A549 (cell line): ENCODE measurements at regions not wholly inside any gene's neighbourhood (a gene's known extent, or its start where the extent isn't known, plus 50 kb on each side); places are given as distances from the start of the nearest gene placed in this dataset.

Experiments
- ATAC-seq, 2 experiments: fragments of 200-7000 bp in 1 of 2; fragments of >200 bp in 1 of 2; cut with Nextera tagmentation in 1 of 2; cut with Tn5 transposase in 1 of 2; 3 replicates each; pipeline versions ENCODE4 v1.8.0 to v1.9.1; 2018 to 2020; ENCODE audit warnings: mild to moderate bottlenecking in 1 of 2, moderate library complexity in 1 of 2
- CTCF ChIA-PET: fragments of 300-600 bp; sonication (Branson Sonifier 250); formaldehyde crosslinking; extraction: SDS; loops from one replicate; lab custom pipeline; 2021; ENCODE audit warnings: antibody characterized with exemption, inconsistent platforms; lab: Yijun Ruan, JAX
- POLR2A ChIA-PET: fragments of 350-600 bp; formaldehyde crosslinking; extraction: SDS; loops from one replicate; lab custom pipeline; 2021; ENCODE audit warnings: antibody characterized with exemption, inconsistent platforms; lab: Yijun Ruan, JAX
- DNase-seq, 2 experiments: peaks; one replicate each; pipeline versions ENCODE4 v3.0.0 to v3.0.0-alpha.2; 2011 to 2016; ENCODE audit warnings: low read depth in 1 of 2, low spot score in 1 of 2
- FAIRE-seq: peaks from 2 replicates; lab custom pipeline; 2011; peaks lifted over from hg19 to GRCh38; lab: Jason Lieb, UNC
- H3K27ac ChIP-seq, 2 experiments: fragments of >200 bp; sonication (Bioruptor Twin); formaldehyde crosslinking; 3 replicates each; pipeline ENCODE4 v1.5.1; 2016 to 2017
- H3K4me1 ChIP-seq: fragments of >200 bp; sonication (Bioruptor Twin); formaldehyde crosslinking; 3 replicates; pipeline ENCODE4 v1.6.1; 2016
- H3K4me2 ChIP-seq: fragments of >200 bp; sonication (Bioruptor Twin); formaldehyde crosslinking; 3 replicates; pipeline ENCODE4 v1.6.1; 2016
- H3K4me3 ChIP-seq: fragments of >200 bp; sonication (Bioruptor Twin); formaldehyde crosslinking; 3 replicates; pipeline ENCODE4 v1.5.1; 2016
- H3K9me3 ChIP-seq: fragments of >200 bp; sonication (Bioruptor Twin); formaldehyde crosslinking; 3 replicates; pipeline ENCODE4 v1.6.1; 2016
- CBX2 ChIP-seq: fragments of 200-600 bp; sonication (generic); IDR thresholded peaks from 2 replicates; pipeline ENCODE4 v1.6.1; 2016; ENCODE audit warnings: low read depth, mild to moderate bottlenecking, borderline replicate concordance
- CBX8 ChIP-seq: fragments of 200-600 bp; sonication (generic); IDR thresholded peaks from 2 replicates; pipeline ENCODE4 v1.6.1; 2016
- CHD4 ChIP-seq: fragments of 200-600 bp; sonication (generic); IDR thresholded peaks from 2 replicates; pipeline ENCODE4 v1.6.1; 2016; ENCODE audit warnings: antibody characterized with exemption, mild to moderate bottlenecking, borderline replicate concordance
- CTCF ChIP-seq: fragments of >200 bp; sonication (Bioruptor Twin); formaldehyde crosslinking; IDR thresholded peaks from 3 replicates; pipeline ENCODE4 v1.5.1; 2016
- EP300 ChIP-seq, 2 experiments: fragments of >200 bp; sonication (Bioruptor Twin); formaldehyde crosslinking; IDR thresholded peaks; 2 replicates in 1 of 2; 3 replicates in 1 of 2; pipeline ENCODE4 v1.6.1; 2016 to 2017
- FOSB ChIP-seq: fragments of 250-450 bp; sonication (Bioruptor Pico); IDR thresholded peaks from 2 replicates; pipeline ENCODE4 v1.5.0; 2020; ENCODE audit warnings: mild to moderate bottlenecking, moderate library complexity
- FOXS1 ChIP-seq: fragments of 250-450 bp; sonication (Bioruptor Pico); IDR thresholded peaks from 2 replicates; pipeline ENCODE4 v1.5.0; 2020; ENCODE audit warnings: mild to moderate bottlenecking, moderate library complexity
- HDAC2 ChIP-seq: fragments of 200-600 bp; sonication (generic); IDR thresholded peaks from 2 replicates; pipeline ENCODE4 v1.6.1; 2016
- HEYL ChIP-seq: fragments of 250-450 bp; sonication (Bioruptor Pico); IDR thresholded peaks from 2 replicates; pipeline ENCODE4 v1.8.0; 2021; ENCODE audit warnings: mild to moderate bottlenecking, moderate library complexity
- HOXB13 ChIP-seq: fragments of 250-450 bp; sonication (Bioruptor Pico); IDR thresholded peaks from 2 replicates; pipeline ENCODE4 v1.5.0; 2020; ENCODE audit warnings: low read depth, mild to moderate bottlenecking, moderate library complexity
- KDM1A ChIP-seq: fragments of 200-600 bp; sonication (generic); IDR thresholded peaks from 2 replicates; pipeline ENCODE4 v1.6.1; 2016; ENCODE audit warnings: low read depth, mild to moderate bottlenecking
- KDM5A ChIP-seq: fragments of 200-600 bp; sonication (generic); IDR thresholded peaks from 2 replicates; pipeline ENCODE4 v1.6.1; 2016; ENCODE audit warnings: antibody characterized with exemption, mild to moderate bottlenecking
- PHF8 ChIP-seq: fragments of 200-600 bp; sonication (generic); IDR thresholded peaks from 2 replicates; pipeline ENCODE4 v1.6.1; 2016; ENCODE audit warnings: low read depth, mild to moderate bottlenecking, antibody characterized with exemption, moderate library complexity, borderline replicate concordance
- RARB ChIP-seq: fragments of 250-450 bp; sonication (Bioruptor Pico); IDR thresholded peaks from 2 replicates; pipeline ENCODE4 v1.8.0; 2021; ENCODE audit warnings: mild to moderate bottlenecking, moderate library complexity
- SREBF2 ChIP-seq: fragments of 450-650 bp; IDR thresholded peaks from 2 replicates; pipeline ENCODE4 v1.6.1; 2014; ENCODE audit warnings: mild to moderate bottlenecking, moderate library complexity
- TP53 ChIP-seq: fragments of 250-450 bp; sonication (Bioruptor Pico); IDR thresholded peaks from 2 replicates; pipeline ENCODE4 v1.5.0; 2021; ENCODE audit warnings: mild to moderate bottlenecking, moderate library complexity
- ZNF302 ChIP-seq: fragments of 250-450 bp; sonication (Bioruptor Pico); IDR thresholded peaks from 2 replicates; pipeline ENCODE4 v1.9.0; 2021; ENCODE audit warnings: inconsistent platforms, mild to moderate bottlenecking, moderate library complexity
- ZSCAN20 ChIP-seq: fragments of 250-450 bp; sonication (Bioruptor Pico); IDR thresholded peaks from 2 replicates; pipeline ENCODE4 v1.8.0; 2022; ENCODE audit warnings: mild to moderate bottlenecking, moderate library complexity
- WGBS: methylation state at CpG from one replicate; pipeline ENCODE4 v1.1.6; 2017; ENCODE audit errors: missing lambda C conversion rate; 5-methylcytosine and 5-hydroxymethylcytosine counted together
- TF ChIP-seq, protein P1 (sequence below): fragments of 150-350 bp; IDR thresholded peaks from 2 replicates; pipeline ENCODE4 v1.6.1; 2014; ENCODE audit warnings: low read depth, mild to moderate bottlenecking, low read length
- TF ChIP-seq, protein P2 (sequence below): IDR thresholded peaks from 2 replicates; pipeline ENCODE4 v1.6.1; 2012
- TF ChIP-seq, protein P3 (sequence below): IDR thresholded peaks from 2 replicates; pipeline ENCODE4 v1.6.1; 2012; ENCODE audit warnings: low read depth, borderline replicate concordance
- TF ChIP-seq, protein P4 (sequence below): fragments of 450-650 bp; IDR thresholded peaks from 2 replicates; pipeline ENCODE4 v1.6.1; 2014; ENCODE audit warnings: antibody characterized with exemption

GRCh38 chrX:109190542-109190941 lies 291.3 kb downstream of the GUCY2F start:
- no peak for TF ChIP-seq KDM5A
- TF ChIP-seq KDM1A: no peak
- no peak for TF ChIP-seq RARB (CRISPR knock-in tag)
- TF ChIP-seq ZNF302 (CRISPR knock-in tag): no peak
- no peak for TF ChIP-seq SREBF2
- no peak for TF ChIP-seq FOSB
- TF ChIP-seq FOXS1: no peak
- no peak for TF ChIP-seq HDAC2
- TF ChIP-seq ZSCAN20 (CRISPR knock-in tag): no peak
- TF ChIP-seq, protein P1, sequence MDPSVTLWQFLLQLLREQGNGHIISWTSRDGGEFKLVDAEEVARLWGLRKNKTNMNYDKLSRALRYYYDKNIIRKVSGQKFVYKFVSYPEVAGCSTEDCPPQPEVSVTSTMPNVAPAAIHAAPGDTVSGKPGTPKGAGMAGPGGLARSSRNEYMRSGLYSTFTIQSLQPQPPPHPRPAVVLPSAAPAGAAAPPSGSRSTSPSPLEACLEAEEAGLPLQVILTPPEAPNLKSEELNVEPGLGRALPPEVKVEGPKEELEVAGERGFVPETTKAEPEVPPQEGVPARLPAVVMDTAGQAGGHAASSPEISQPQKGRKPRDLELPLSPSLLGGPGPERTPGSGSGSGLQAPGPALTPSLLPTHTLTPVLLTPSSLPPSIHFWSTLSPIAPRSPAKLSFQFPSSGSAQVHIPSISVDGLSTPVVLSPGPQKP: no peak
- TF ChIP-seq PHF8: no peak
- TF ChIP-seq HOXB13 (CRISPR knock-in tag): no peak
- TF ChIP-seq, protein P2, sequence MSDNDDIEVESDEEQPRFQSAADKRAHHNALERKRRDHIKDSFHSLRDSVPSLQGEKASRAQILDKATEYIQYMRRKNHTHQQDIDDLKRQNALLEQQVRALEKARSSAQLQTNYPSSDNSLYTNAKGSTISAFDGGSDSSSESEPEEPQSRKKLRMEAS: no peak
- no peak for TF ChIP-seq CTCF
- no peak for TF ChIP-seq CHD4
- no peak for TF ChIP-seq CBX8
- TF ChIP-seq HEYL (CRISPR knock-in tag): no peak
- no peak for TF ChIP-seq TP53 (CRISPR knock-in tag)
- TF ChIP-seq CBX2: no peak
- TF ChIP-seq EP300 (IDR thresholded peaks at IDR 0.05): no peak
- Histone ChIP-seq H3K4me3 (no peak overlapping the region), H3K4me1 (no peaks in the 10 kb centered on the region), H3K9me3 (no peaks in the 10 kb centered on the region), H3K27ac (no peak overlapping the region), H3K4me2 (no peak overlapping the region)
- ChIA-PET CTCF (no interaction called here), POLR2A (no interaction called here)
- FAIRE-seq: no peak
- WGBS: 78% methylated on average over 1 of the region's 1 CpG
- no peak for DNase-seq
- ATAC-seq: no peak

DNA sequence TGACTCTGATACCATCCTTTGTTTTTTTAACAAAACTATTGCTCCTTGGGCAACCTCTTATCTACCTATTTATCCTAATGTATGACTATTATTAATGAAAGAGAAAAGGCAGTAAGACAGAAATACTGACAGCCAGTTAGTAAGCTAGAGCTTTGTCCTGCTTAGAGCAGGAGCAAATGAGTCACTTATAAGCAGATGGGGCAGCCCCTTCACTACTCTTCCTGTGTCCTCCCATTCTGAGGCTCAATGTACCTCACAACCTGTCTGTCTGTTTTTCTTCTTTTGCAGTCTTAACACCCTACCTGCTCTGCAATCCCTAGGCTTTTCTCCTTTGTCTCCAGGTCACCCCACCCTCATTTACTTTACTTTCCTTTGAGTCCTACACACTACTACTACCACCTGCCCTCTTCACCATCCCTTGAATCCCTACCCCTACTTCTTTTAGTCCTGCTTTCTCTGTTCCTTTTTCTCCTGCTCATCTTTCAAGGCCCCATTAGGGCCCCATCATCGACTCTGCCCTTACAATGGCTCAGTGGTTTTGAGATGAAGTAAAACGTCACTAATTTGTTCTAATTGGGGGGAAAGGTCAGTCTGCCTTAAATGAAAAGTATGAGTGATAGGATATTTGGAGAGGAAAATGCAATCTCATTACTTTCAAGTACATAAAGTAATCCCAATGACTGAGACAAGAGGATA lies 294.3 kb downstream of the GUCY2F start:
- FAIRE-seq: peak; percentile 83
- WGBS: 5% methylated on average over 2 of the region's 2 CpGs

More for the DNA sequence above, 294.3 kb downstream of the GUCY2F start:
- no peak overlapping the region for H3K4me2 ChIP-seq
- ChIA-PET CTCF (no interaction called here), POLR2A (no interaction called here)
- ATAC-seq: no peak
- H3K9me3 ChIP-seq: no peaks in the 10 kb centered on the region
- no peak overlapping the region for H3K27ac ChIP-seq
- H3K4me3 ChIP-seq: no peak overlapping the region
- TF ChIP-seq, protein P3, sequence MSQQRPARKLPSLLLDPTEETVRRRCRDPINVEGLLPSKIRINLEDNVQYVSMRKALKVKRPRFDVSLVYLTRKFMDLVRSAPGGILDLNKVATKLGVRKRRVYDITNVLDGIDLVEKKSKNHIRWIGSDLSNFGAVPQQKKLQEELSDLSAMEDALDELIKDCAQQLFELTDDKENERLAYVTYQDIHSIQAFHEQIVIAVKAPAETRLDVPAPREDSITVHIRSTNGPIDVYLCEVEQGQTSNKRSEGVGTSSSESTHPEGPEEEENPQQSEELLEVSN: no peak
- no peak for TF ChIP-seq TP53 (CRISPR knock-in tag)
- no peak for TF ChIP-seq FOXS1
- TF ChIP-seq CBX2: no peak
- TF ChIP-seq, protein P4, sequence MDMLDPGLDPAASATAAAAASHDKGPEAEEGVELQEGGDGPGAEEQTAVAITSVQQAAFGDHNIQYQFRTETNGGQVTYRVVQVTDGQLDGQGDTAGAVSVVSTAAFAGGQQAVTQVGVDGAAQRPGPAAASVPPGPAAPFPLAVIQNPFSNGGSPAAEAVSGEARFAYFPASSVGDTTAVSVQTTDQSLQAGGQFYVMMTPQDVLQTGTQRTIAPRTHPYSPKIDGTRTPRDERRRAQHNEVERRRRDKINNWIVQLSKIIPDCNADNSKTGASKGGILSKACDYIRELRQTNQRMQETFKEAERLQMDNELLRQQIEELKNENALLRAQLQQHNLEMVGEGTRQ: no peak
- DNase-seq: no peak
- no peaks in the 10 kb centered on the region for H3K4me1 ChIP-seq
